MCF 10A (cell line): ENCODE measurements at regions not wholly inside any gene's neighbourhood (a gene's known extent, or its start where the extent isn't known, plus 50 kb on each side); places are given as distances from the start of the nearest gene placed in this dataset.

ENCODE experiments used
- BruUV-seq: library from RNA; stranded (reverse); fragments of 400-500 nt; replicated peaks from 2 replicates; lab custom pipeline; 2021; lab: Mats Ljungman, UMichigan
- CTCF ChIA-PET: fragments of 300-600 bp; sonication (Branson Sonifier 250); formaldehyde crosslinking; extraction: SDS; loops from one replicate; lab custom pipeline; 2021; ENCODE audit warnings: antibody characterized with exemption, inconsistent platforms; lab: Yijun Ruan, JAX
- POLR2A ChIA-PET: fragments of 300-600, 350-650 bp; sonication (Branson Sonifier 250); formaldehyde crosslinking; extraction: SDS; loops from one replicate; lab custom pipeline; 2020; ENCODE audit warnings: antibody characterized with exemption, inconsistent platforms; lab: Yijun Ruan, JAX
- DNase-seq: peaks from one replicate; pipeline ENCODE4 v3.0.0-alpha.2; 2018; ENCODE audit not compliant: unreplicated experiment
- H3K27ac Mint-ChIP-seq: one replicate; pipeline ENCODE4 v1.8.0; 2022; ENCODE audit warnings: mild to moderate bottlenecking, low read depth, mixed read lengths; ENCODE audit not compliant: unreplicated experiment
- H3K27me3 Mint-ChIP-seq: one replicate; pipeline ENCODE4 v1.8.0; 2022; ENCODE audit warnings: mixed read lengths; ENCODE audit not compliant: insufficient read depth, unreplicated experiment
- H3K36me3 Mint-ChIP-seq: one replicate; pipeline ENCODE4 v1.8.0; 2022; ENCODE audit warnings: mild to moderate bottlenecking, moderate library complexity, mixed read lengths; ENCODE audit not compliant: insufficient read depth, unreplicated experiment
- H3K4me1 Mint-ChIP-seq: one replicate; pipeline ENCODE4 v1.8.0; 2022; ENCODE audit warnings: mixed read lengths; ENCODE audit not compliant: insufficient read depth, unreplicated experiment
- H3K4me3 Mint-ChIP-seq: one replicate; pipeline ENCODE4 v1.8.0; 2022; ENCODE audit warnings: mild to moderate bottlenecking, moderate library complexity, mixed read lengths; ENCODE audit not compliant: unreplicated experiment
- H3K9me3 Mint-ChIP-seq: one replicate; pipeline ENCODE4 v1.8.0; 2022; ENCODE audit warnings: mixed read lengths; ENCODE audit not compliant: unreplicated experiment
- intact Hi-C: fragments of 100-400 bp; cut with micrococcal nuclease; formaldehyde crosslinking; loops from 2 replicates; pipeline ENCODE4 v1.14.1; 2022
- TF ChIP-seq, protein P1 (sequence below): fragments of 200-600 bp; IDR thresholded peaks from one replicate; pipeline ENCODE4 v1.8.0; 2022; ENCODE audit warnings: antibody characterized with exemption, mild to moderate bottlenecking; ENCODE audit not compliant: unreplicated experiment

GRCh38 chr5:74953554-74953936, 87.4 kb upstream of the FAM169A start:
- ChIA-PET POLR2A (interaction anchor here (0.7 kb wide), 1 partner anchor 330 kb away, joined by 3 read pairs; no protein-coding TSS in a partner anchor), CTCF (interaction anchor here (0.7 to 1.4 kb wide), 3 partner anchors 11 to 314 kb away, joined by 3 to 5 read pairs (median 3); no protein-coding TSS in a partner anchor)
- no TSS peak for BruUV-seq
- no peaks in the 10 kb centered on the region for H3K27me3 Mint-ChIP-seq
- TF ChIP-seq, protein P1, sequence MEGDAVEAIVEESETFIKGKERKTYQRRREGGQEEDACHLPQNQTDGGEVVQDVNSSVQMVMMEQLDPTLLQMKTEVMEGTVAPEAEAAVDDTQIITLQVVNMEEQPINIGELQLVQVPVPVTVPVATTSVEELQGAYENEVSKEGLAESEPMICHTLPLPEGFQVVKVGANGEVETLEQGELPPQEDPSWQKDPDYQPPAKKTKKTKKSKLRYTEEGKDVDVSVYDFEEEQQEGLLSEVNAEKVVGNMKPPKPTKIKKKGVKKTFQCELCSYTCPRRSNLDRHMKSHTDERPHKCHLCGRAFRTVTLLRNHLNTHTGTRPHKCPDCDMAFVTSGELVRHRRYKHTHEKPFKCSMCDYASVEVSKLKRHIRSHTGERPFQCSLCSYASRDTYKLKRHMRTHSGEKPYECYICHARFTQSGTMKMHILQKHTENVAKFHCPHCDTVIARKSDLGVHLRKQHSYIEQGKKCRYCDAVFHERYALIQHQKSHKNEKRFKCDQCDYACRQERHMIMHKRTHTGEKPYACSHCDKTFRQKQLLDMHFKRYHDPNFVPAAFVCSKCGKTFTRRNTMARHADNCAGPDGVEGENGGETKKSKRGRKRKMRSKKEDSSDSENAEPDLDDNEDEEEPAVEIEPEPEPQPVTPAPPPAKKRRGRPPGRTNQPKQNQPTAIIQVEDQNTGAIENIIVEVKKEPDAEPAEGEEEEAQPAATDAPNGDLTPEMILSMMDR, result no peak
- intact Hi-C loops, result no loop called here
- peaks cover 6% of the 10 kb centered on the region for H3K9me3 Mint-ChIP-seq
- H3K27ac Mint-ChIP-seq, result peak overlapping the region; percentile 5
- peaks cover 27% of the 10 kb centered on the region for H3K4me1 Mint-ChIP-seq
- H3K4me3 Mint-ChIP-seq, result peak overlapping the region; percentile 19
- no peak for DNase-seq
- no peaks in the 10 kb centered on the region for H3K36me3 Mint-ChIP-seq

DNA sequence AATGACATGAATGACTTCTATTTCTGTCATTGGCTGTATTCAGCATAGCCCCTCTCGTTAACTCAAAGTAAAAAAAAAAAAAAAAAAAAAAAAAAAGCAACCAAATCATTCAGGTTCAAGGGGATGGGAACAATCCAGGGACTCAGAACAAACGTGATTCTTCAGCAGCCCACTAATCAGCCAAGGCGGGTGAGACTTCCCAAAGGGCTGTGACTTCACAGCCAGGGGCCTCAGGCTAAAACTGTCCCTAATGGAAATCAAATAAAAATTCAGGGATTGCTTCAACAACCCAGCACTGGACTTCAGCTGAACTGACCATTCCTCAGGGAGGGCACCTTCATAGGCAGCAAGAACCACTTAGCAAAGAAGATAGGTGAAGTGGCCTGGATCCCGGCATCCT, 86.2 kb upstream of the FAM169A start:
- no peaks in the 10 kb centered on the region for H3K36me3 Mint-ChIP-seq
- TF ChIP-seq, protein P1, result no peak
- H3K4me3 Mint-ChIP-seq, result no peak overlapping the region
- no TSS peak for BruUV-seq
- H3K9me3 Mint-ChIP-seq, result peaks cover 6% of the 10 kb centered on the region
- DNase-seq, result no peak
- CTCF ChIA-PET, result interaction anchor here (1.2 to 1.4 kb wide), 2 partner anchors 24 to 315 kb away, joined by 3 to 5 read pairs; no protein-coding TSS in a partner anchor
- POLR2A ChIA-PET, result interaction anchor here (0.9 kb wide), 1 partner anchor 51 kb away, joined by 3 read pairs; no protein-coding TSS in a partner anchor
- intact Hi-C loops, result no loop called here
- H3K27me3 Mint-ChIP-seq, result no peaks in the 10 kb centered on the region
- H3K4me1 Mint-ChIP-seq, result peaks cover 27% of the 10 kb centered on the region
- H3K27ac Mint-ChIP-seq, result no peak overlapping the region

DNA sequence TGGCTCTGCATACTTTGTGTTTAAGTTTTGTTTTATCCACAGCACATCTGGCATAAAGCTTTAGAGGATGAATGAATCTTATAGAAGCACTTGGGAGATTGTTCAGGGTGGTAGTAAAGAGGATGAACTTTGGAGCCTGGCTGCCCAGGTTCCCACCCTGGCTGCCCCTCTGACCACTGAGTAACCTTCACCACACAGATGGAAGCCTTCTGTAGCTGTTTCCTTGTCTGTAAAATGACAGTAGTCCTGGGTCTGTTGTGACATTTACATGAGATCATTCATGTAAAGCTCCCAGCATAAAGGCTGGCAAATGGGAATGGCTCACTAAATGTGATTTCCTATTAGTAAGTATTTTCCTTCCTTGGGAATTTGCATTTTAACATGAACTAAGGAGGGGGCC, 85.7 kb upstream of the FAM169A start:
- no peak for DNase-seq
- intact Hi-C loops, result no loop called here
- no TSS peak for BruUV-seq
- Mint-ChIP-seq H3K27me3 (no peaks in the 10 kb centered on the region), H3K27ac (no peak overlapping the region), H3K4me3 (no peak overlapping the region), H3K9me3 (peaks cover 6% of the 10 kb centered on the region), H3K36me3 (no peaks in the 10 kb centered on the region), H3K4me1 (peaks cover 27% of the 10 kb centered on the region)
- CTCF ChIA-PET, result interaction anchor here (0.9 kb wide), 1 partner anchor 355 kb away, joined by 3 read pairs; no protein-coding TSS in a partner anchor
- TF ChIP-seq, protein P1, result no peak
- POLR2A ChIA-PET, result no interaction called here

GRCh38 chr5:74950836-74951515, 84.8 kb upstream of the FAM169A start:
- Mint-ChIP-seq H3K36me3 (no peaks in the 10 kb centered on the region), H3K4me3 (no peak overlapping the region), H3K9me3 (peaks cover 6% of the 10 kb centered on the region), H3K4me1 (peaks cover 21% of the 10 kb centered on the region), H3K27me3 (no peaks in the 10 kb centered on the region), H3K27ac (no peak overlapping the region)
- intact Hi-C loops, result no loop called here
- no TSS peak for BruUV-seq
- no peak for DNase-seq
- CTCF ChIA-PET, result interaction anchor here (0.9 kb wide), 1 partner anchor 356 kb away, joined by 3 read pairs; no protein-coding TSS in a partner anchor
- TF ChIP-seq, protein P1, result no peak
- POLR2A ChIA-PET, result no interaction called here
